AG09309 (cell line): ENCODE measurements at regions not wholly inside any gene's neighbourhood (a gene's known extent, or its start where the extent isn't known, plus 50 kb on each side); places are given as distances from the start of the nearest gene placed in this dataset.

Experiments
- DNase-seq: peaks from one replicate; pipeline ENCODE4 v3.0.0-alpha.2; 2010; ENCODE audit warnings: low read depth
- H3K4me3 ChIP-seq: 2 replicates; pipeline ENCODE4 v1.5.1; 2011; ENCODE audit warnings: mild to moderate bottlenecking, low read depth, low read length, moderate library complexity; ENCODE audit not compliant: control insufficient read depth
- CTCF ChIP-seq: IDR thresholded peaks from 2 replicates; pipeline ENCODE4 v1.5.1; 2011; ENCODE audit warnings: mild to moderate bottlenecking, low read depth, low read length, inconsistent platforms; ENCODE audit not compliant: insufficient read depth, control insufficient read depth; ENCODE audit errors: missing control alignments

- no peak overlapping the region for H3K4me3 ChIP-seq
- TF ChIP-seq CTCF: no peak
- DNase-seq: no peak
Measured at GRCh38 chr1:38334930-38335592, 288.5 kb upstream of the POU3F1 start.

GRCh38 chr1:38332649-38333310 lies 286.2 kb upstream of the POU3F1 start:
- no peak overlapping the region for H3K4me3 ChIP-seq
- no peak for TF ChIP-seq CTCF
- DNase-seq: no peak

- DNase-seq: no peak
- no peak overlapping the region for H3K4me3 ChIP-seq
- no peak for TF ChIP-seq CTCF
Measured at GRCh38 chr1:38331496-38332210, 285.1 kb upstream of the POU3F1 start.

GRCh38 chr1:38330799-38331198 lies 284.2 kb upstream of the POU3F1 start:
- DNase-seq: no peak
- no peak for TF ChIP-seq CTCF
- no peak overlapping the region for H3K4me3 ChIP-seq

GRCh38 chr1:38329644-38330043 lies 283.1 kb upstream of the POU3F1 start:
- DNase-seq: no peak
- H3K4me3 ChIP-seq: no peak overlapping the region
- no peak for TF ChIP-seq CTCF

GRCh38 chr1:38328278-38329035 lies 281.9 kb upstream of the POU3F1 start:
- no peak for DNase-seq
- no peak for TF ChIP-seq CTCF
- no peak overlapping the region for H3K4me3 ChIP-seq
